ENCODE measurements at regions not wholly inside any gene's neighbourhood (a gene's known extent, or its start where the extent isn't known, plus 50 kb on each side); places are given as distances from the start of the nearest gene placed in this dataset.

- H3K36me3 ChIP-seq: no peaks in the 10 kb centered on the region
- no peak for TF ChIP-seq POLR2AphosphoS5 (IDR thresholded peaks at IDR 0.05)
- no peak for TF ChIP-seq CTCF (IDR thresholded peaks at IDR 0.05)
- TF ChIP-seq EP300 (IDR thresholded peaks at IDR 0.05): no peak
- no peak for TF ChIP-seq POLR2A (IDR thresholded peaks at IDR 0.05)
- H3K4me1 ChIP-seq: peaks cover 0 to 18% (median 0%) of the 10 kb centered on the region in 4 donors
- whole genome bisulfite sequencing, 5 donors: 78 to 83% (median 81%) methylated on average over 6 of the region's 6 CpGs
- no peak overlapping the region for H3K4me3 ChIP-seq
- no peak overlapping the region for H3K27ac ChIP-seq
- no peak for DNase-seq
- no peaks in the 10 kb centered on the region for H3K9me3 ChIP-seq
- intact Hi-C loops (cut with DNase I; ENCODE audit: low total_unique reads): no loop called here
- no peaks in the 10 kb centered on the region for H3K27me3 ChIP-seq
Measured at GRCh38 chr16:79792076-79792475, 191.5 kb upstream of the MAF start.

GRCh38 chr16:79790854-79791253 lies 190.3 kb upstream of the MAF start:
- no peak overlapping the region for H3K4me3 ChIP-seq
- H3K9me3 ChIP-seq: no peaks in the 10 kb centered on the region
- intact Hi-C loops (cut with DNase I; ENCODE audit: low total_unique reads): no loop called here
- no peak for DNase-seq
- peaks cover 0 to 18% (median 0%) of the 10 kb centered on the region in 4 donors for H3K4me1 ChIP-seq
- TF ChIP-seq POLR2A (IDR thresholded peaks at IDR 0.05) (no peak), CTCF (IDR thresholded peaks at IDR 0.05) (no peak), EP300 (IDR thresholded peaks at IDR 0.05) (no peak), POLR2AphosphoS5 (IDR thresholded peaks at IDR 0.05) (no peak)
- H3K36me3 ChIP-seq: no peaks in the 10 kb centered on the region
- 78 to 87% (median 82%) methylated on average over 6 of the region's 6 CpGs for whole genome bisulfite sequencing, 5 donors
- no peaks in the 10 kb centered on the region for H3K27me3 ChIP-seq
- no peak overlapping the region for H3K27ac ChIP-seq

- H3K9me3 ChIP-seq: no peaks in the 10 kb centered on the region
- H3K36me3 ChIP-seq: no peaks in the 10 kb centered on the region
- WGBS, 5 donors: 67 to 78% (median 68%) methylated on average over 5 of the region's 5 CpGs
Measured at GRCh38 chr16:79788949-79789348, 188.4 kb upstream of the MAF start.

GRCh38 chr16:79786389-79786788 lies 185.9 kb upstream of the MAF start:
- no peak for DNase-seq
- Histone ChIP-seq H3K36me3 (no peaks in the 10 kb centered on the region), H3K27me3 (no peaks in the 10 kb centered on the region), H3K4me1 (peaks cover 0 to 7% (median 0%) of the 10 kb centered on the region in 4 donors), H3K9me3 (no peaks in the 10 kb centered on the region), H3K4me3 (no peak overlapping the region), H3K27ac (no peak overlapping the region)
- intact Hi-C loops (cut with DNase I; ENCODE audit: low total_unique reads): no loop called here
- TF ChIP-seq EP300 (IDR thresholded peaks at IDR 0.05) (no peak), CTCF (IDR thresholded peaks at IDR 0.05) (no peak), POLR2A (IDR thresholded peaks at IDR 0.05) (no peak), POLR2AphosphoS5 (IDR thresholded peaks at IDR 0.05) (no peak)
- WGBS, 5 donors: 96 to 99% (median 98%) methylated on average over 3 of the region's 3 CpGs

More at GRCh38 chr16:79788949-79789348, 188.4 kb upstream of the MAF start:
- DNase-seq: no peak
- peaks cover 0 to 8% (median 0%) of the 10 kb centered on the region in 4 donors for H3K4me1 ChIP-seq
- intact Hi-C loops (cut with DNase I; ENCODE audit: low total_unique reads): no loop called here
- H3K27me3 ChIP-seq: no peaks in the 10 kb centered on the region
- H3K27ac ChIP-seq: no peak overlapping the region
- H3K4me3 ChIP-seq: no peak overlapping the region
- TF ChIP-seq CTCF (IDR thresholded peaks at IDR 0.05) (no peak), POLR2AphosphoS5 (IDR thresholded peaks at IDR 0.05) (no peak), POLR2A (IDR thresholded peaks at IDR 0.05) (no peak), EP300 (IDR thresholded peaks at IDR 0.05) (no peak)
